ENCODE measurements at regions not wholly inside any gene's neighbourhood (a gene's known extent, or its start where the extent isn't known, plus 50 kb on each side); places are given as distances from the start of the nearest gene placed in this dataset.

GRCh38 chr5:98292496-98292895 lies 481.0 kb upstream of the RGMB start:
- H3K27ac Mint-ChIP-seq: no peak overlapping the region
- H3K4me1 Mint-ChIP-seq: no peaks in the 10 kb centered on the region
- no peak overlapping the region for H3K4me3 Mint-ChIP-seq
- H3K9me3 Mint-ChIP-seq: no peaks in the 10 kb centered on the region
- TF ChIP-seq CTCF (IDR thresholded peaks at IDR 0.05; ENCODE audit: unreplicated experiment): no peak
- no peak for DNase-seq (ENCODE audit: low spot score in 2 of 2, unreplicated experiment in 2 of 2)
- no peaks in the 10 kb centered on the region for H3K36me3 Mint-ChIP-seq
- H3K27me3 Mint-ChIP-seq (ENCODE audit: low read depth): no peaks in the 10 kb centered on the region

GRCh38 chr5:98296426-98296825 lies 477.0 kb upstream of the RGMB start:
- no peaks in the 10 kb centered on the region for H3K36me3 Mint-ChIP-seq
- no peak overlapping the region for H3K27ac Mint-ChIP-seq
- no peak overlapping the region for H3K4me3 Mint-ChIP-seq
- no peaks in the 10 kb centered on the region for H3K4me1 Mint-ChIP-seq
- TF ChIP-seq CTCF (IDR thresholded peaks at IDR 0.05; ENCODE audit: unreplicated experiment): no peak
- H3K9me3 Mint-ChIP-seq: no peaks in the 10 kb centered on the region
- no peak for DNase-seq (ENCODE audit: low spot score in 2 of 2, unreplicated experiment in 2 of 2)
- no peaks in the 10 kb centered on the region for H3K27me3 Mint-ChIP-seq (ENCODE audit: low read depth)

- Mint-ChIP-seq H3K27ac (no peak overlapping the region), H3K4me3 (no peak overlapping the region), H3K36me3 (no peaks in the 10 kb centered on the region), H3K9me3 (no peaks in the 10 kb centered on the region), H3K4me1 (no peaks in the 10 kb centered on the region), H3K27me3 (ENCODE audit: low read depth) (no peaks in the 10 kb centered on the region)
- TF ChIP-seq CTCF (IDR thresholded peaks at IDR 0.05; ENCODE audit: unreplicated experiment): no peak
- DNase-seq (ENCODE audit: low spot score in 2 of 2, unreplicated experiment in 2 of 2): no peak
These were observed 474.0 kb upstream of the RGMB start for GRCh38 chr5:98299435-98299834.

- TF ChIP-seq CTCF (IDR thresholded peaks at IDR 0.05; ENCODE audit: unreplicated experiment): no peak
- H3K9me3 Mint-ChIP-seq: no peaks in the 10 kb centered on the region
- no peak for DNase-seq (ENCODE audit: low spot score in 2 of 2, unreplicated experiment in 2 of 2)
- H3K27me3 Mint-ChIP-seq (ENCODE audit: low read depth): no peaks in the 10 kb centered on the region
- H3K36me3 Mint-ChIP-seq: no peaks in the 10 kb centered on the region
- no peak overlapping the region for H3K27ac Mint-ChIP-seq
- no peak overlapping the region for H3K4me3 Mint-ChIP-seq
- H3K4me1 Mint-ChIP-seq: no peaks in the 10 kb centered on the region
These were observed 471.9 kb upstream of the RGMB start for GRCh38 chr5:98301547-98301946.

GRCh38 chr5:98307811-98308210 lies 465.7 kb upstream of the RGMB start:
- H3K27ac Mint-ChIP-seq: no peak overlapping the region
- no peaks in the 10 kb centered on the region for H3K27me3 Mint-ChIP-seq (ENCODE audit: low read depth)

More at GRCh38 chr5:98307811-98308210, 465.7 kb upstream of the RGMB start:
- no peak for TF ChIP-seq CTCF (IDR thresholded peaks at IDR 0.05; ENCODE audit: unreplicated experiment)
- Mint-ChIP-seq H3K9me3 (no peaks in the 10 kb centered on the region), H3K4me3 (no peak overlapping the region), H3K4me1 (peaks cover 3% of the 10 kb centered on the region), H3K36me3 (no peaks in the 10 kb centered on the region)
- DNase-seq (ENCODE audit: low spot score in 2 of 2, unreplicated experiment in 2 of 2): no peak

Measured in mesothelial cell of epicardium (in vitro differentiated cells).